AG08395 (cell line): ENCODE measurements at regions not wholly inside any gene's neighbourhood (a gene's known extent, or its start where the extent isn't known, plus 50 kb on each side); places are given as distances from the start of the nearest gene placed in this dataset.
"Not testable (repeated sequence)": the region's sequence is repeated elsewhere in the genome, so short reads cannot be mapped to it uniquely, and the experiment has no call there.

ENCODE experiments used
- DNase-seq: peaks from one replicate; pipeline ENCODE4 v3.0.0; 2012; ENCODE audit warnings: mixed read lengths, low spot score

DNA sequence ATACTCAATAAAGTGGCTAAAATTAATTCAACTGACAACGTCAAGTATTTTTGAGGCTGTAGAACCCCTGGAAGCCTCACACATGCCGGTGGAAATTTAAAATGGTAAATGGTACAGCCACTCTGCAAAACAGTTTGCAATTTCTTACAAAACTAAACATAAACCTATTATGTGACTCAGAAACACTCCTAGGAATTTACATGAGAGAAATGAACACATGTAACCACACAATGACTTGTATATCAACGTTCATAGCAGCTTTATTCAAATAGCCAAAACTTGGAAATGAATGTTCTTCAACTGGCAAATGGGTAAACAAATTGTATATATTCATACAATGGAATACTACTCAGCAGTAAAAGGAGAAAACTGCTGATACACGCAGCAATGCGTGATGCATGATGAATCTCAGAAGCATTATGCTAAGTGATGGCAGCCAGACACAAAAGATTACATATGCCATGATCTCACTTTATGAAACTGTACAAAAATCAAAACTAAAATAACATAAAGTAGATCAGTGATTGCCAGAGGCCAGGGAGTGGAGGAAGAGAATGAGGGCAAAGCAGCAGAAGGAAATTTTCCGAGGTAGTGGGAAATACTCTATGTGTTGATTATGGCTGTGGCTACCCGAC is 112.5 kb downstream of the FAM50B start:
- DNase-seq = no peak

GRCh38 chr6:3962291-3963280 is 113.4 kb downstream of the FAM50B start:
- DNase-seq = no peak

DNA sequence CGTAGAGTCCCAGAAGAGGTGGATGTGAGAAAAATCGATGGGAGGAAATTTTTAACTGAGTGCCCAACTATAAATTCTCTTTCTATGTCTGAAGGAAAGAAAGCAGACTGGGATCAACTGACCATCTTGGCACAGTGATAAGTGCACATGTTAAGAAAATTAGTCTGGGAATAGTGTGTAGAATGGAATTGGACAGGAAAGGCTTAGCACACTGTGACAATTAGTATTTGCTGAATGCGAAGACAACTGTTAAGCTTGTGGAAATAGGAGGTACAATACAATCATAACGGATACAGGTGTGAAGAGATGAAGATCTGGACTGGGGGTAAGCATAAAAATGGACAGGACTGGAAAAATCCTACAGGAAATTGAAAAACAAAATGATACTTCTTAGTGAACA is 114.3 kb downstream of the FAM50B start:
- DNase-seq = no peak

- DNase-seq = no peak
Measured at GRCh38 chr6:3965071-3965718, 113.7 kb downstream of the FAM217A start.

DNA sequence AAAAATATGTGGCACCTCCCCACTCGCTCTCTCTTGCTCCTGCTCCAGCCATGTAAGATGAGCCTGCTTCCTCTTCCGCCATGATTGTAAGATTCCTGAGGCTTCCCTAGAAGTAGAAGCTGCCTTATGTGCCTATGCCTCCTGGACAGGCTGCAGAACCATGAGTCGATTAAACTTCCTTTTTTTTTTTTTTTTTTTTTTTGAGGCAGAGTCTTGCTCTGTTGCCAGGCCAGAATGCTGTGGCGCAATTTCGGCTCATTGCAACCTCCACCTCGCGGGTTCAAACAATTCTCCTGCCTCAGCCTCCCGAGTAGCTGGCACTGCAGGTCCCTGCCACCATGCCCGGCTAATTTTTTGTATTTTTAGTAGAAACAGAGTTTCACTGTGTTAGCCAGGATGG is 112.5 kb downstream of the FAM217A start:
- DNase-seq = no peak

DNA sequence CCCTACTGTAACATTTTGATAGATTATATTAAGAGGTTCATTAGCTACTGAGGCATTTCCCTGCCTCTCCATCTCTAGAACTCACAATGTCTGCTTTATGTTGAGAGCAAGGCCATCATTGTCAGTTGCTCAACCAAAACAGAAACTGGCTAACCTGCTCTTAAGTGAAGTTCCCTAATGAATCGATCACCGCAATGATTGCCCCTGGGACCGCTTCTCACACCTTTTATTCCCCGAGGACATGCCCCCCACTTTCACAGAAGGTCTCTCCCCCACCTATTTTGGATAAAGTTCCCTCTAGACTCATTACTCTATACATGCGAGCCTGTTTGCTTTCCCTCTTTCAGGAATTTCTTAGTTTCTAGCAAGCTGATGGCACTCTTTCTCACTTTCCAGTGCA is 108.8 kb downstream of the FAM217A start:
- no peak for DNase-seq

DNA sequence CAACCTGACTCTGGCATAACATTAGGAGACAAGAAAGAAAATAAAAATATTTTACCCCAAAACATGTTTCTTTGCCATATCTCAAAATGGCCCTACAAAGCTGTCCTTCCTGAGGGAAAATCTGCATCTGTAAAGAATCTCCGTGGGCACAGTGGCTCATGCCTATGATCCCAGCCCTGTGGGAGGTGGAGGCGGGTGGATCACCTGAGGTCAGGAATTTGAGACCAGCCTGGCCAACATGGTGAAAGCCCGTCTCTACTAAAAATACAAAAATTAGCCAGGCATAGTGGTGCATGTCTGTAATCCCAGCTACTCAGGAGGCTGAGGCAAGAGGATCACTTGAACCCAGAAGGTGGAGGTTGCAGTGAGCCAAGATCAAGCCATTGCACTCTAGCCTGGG is 105.8 kb downstream of the FAM217A start:
- DNase-seq = not testable (repeated sequence)

- peak; percentile 69 for DNase-seq
Measured at GRCh38 chr6:3977875-3978711, 100.8 kb downstream of the FAM217A start.

- DNase-seq = not testable (repeated sequence)
Measured at GRCh38 chr6:3978966-3979365, 100.0 kb downstream of the FAM217A start.

GRCh38 chr6:3981917-3982316 is 97.0 kb downstream of the FAM217A start:
- no peak for DNase-seq

GRCh38 chr6:3983778-3984177 is 95.2 kb downstream of the FAM217A start:
- no peak for DNase-seq

DNA sequence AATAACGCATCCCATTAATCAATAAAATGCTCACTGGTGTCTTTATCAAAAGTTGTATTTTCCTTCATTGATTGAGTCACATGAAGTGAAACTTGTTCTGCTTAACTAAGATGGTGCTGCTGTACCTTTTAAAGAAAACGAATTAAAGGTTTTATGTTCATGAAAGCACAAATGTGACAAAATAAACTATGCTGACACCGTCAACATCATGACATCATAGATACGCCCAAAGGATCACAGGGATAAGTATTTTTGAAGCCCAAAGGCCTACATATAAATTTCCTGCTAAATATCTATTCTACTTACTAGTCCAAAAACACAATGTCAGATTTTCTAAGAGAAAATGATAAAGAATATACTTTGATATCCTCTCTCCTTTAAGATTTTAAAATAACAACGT is 94.4 kb downstream of the FAM217A start:
- no peak for DNase-seq

- DNase-seq = no peak
Measured at GRCh38 chr6:3986241-3986640, 92.7 kb downstream of the FAM217A start.

DNA sequence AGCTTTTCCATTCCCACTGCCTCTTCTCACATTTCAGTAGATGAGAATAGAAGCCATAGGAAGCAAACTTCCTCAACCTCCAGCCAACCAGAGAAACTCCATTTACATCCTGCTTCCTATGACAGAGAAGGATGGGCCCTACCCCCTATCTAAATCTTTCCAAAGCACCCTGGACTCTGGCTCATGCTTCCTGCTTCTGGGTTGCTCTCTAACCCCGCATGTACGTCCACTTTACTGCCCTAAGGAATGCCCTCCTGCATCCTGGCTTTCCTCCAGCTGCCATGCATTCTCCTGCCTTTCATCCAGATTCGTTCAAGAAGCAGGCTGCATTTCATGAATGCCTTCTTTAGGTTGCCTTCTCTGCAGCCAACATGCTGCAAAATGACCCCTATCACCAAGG is 91.9 kb downstream of the FAM217A start:
- no peak for DNase-seq

GRCh38 chr6:3987576-3987975 is 91.4 kb downstream of the FAM217A start:
- DNase-seq = no peak

DNA sequence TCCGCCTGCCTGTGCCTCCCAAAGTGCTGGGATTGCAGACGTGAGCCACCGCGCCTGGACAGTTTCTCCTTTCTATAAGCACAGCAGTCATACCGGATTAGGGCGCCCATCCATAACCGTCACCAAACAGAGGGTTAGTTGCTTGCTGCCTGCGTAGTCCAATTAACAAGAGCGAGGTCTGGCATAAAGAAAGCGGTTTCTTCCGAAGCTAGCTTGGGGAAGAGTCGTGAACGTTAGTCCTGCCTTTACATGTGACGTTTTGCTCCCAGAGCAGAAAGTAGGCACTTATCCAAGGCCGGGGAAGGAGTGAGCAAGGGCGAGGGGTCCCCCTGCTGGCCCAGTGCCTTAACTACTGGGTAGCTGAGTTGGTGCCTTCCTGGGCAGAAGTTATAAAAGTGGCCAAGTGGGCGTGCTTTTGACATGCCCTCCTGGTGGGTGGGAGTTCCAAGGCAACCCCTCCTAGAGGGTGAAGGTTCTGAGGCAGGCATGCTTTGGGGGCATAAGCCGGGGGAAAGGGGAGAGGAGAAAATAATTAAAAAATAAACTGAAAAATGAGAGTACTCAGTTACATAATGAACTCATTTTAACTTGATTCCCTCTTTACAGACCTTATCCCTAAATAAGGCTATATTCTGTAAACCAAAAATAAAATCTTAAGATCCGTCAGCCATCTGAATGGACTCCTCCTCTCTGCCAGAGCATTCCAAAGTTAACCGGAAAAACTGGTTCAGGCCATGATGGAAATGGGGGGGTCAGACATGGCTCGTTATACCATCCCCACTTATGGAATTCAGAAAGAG is 88.0 kb downstream of the FAM217A start:
- peak; percentile 92 for DNase-seq

DNA sequence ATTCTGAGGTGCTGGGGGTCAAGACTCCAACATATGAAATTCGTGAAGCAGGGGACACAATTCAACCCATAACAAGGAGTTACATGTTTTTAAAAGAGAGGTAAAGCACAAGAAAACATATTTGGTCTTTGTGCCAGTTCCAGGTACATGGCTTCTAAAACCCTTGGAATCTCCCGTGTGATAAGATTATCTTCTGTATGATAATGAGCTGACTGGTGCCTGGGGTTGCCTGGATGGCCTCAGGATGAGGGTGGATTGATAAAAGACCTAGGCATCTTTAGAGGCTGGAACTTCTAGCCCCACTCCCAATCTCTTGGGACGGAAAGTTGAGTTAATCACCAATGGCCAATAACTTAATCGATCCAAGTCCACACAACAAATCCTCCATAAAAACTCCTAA is 87.0 kb downstream of the FAM217A start:
- no peak for DNase-seq

GRCh38 chr6:3996349-3996748 is 82.6 kb downstream of the FAM217A start:
- DNase-seq = no peak

DNA sequence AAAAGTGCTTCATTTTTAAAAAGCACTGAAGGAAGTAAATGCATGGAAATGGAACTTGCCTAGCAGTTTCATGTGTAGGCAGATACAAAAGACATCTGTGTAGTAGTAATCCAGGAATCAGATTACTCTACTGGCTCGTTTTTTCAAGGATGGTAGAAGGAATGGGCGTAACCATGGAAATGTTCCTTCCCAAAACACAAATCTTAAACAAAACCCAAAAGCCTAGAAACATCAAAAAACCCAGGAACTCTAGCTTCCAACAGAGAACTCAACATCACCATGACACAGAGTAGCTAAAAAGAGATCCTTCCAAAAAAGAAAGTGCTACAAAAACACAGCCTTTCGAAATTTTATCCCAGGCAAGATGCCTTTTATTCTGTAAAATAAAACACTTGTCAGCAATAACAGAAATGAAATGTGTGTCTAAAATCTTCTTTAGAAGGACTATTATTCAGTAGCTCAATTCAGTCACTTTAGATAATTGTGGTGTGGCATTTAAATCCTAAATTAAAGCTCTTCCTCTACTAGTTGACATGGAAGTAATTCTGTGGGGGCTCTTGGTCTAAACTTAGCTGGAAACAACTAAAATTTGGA is 81.7 kb downstream of the FAM217A start:
- peak; percentile 55 for DNase-seq

GRCh38 chr6:3999800-4000661 is 78.9 kb downstream of the FAM217A start:
- DNase-seq = no peak
